ENCODE measurements at regions not wholly inside any gene's neighbourhood (a gene's known extent, or its start where the extent isn't known, plus 50 kb on each side); places are given as distances from the start of the nearest gene placed in this dataset.

DNA sequence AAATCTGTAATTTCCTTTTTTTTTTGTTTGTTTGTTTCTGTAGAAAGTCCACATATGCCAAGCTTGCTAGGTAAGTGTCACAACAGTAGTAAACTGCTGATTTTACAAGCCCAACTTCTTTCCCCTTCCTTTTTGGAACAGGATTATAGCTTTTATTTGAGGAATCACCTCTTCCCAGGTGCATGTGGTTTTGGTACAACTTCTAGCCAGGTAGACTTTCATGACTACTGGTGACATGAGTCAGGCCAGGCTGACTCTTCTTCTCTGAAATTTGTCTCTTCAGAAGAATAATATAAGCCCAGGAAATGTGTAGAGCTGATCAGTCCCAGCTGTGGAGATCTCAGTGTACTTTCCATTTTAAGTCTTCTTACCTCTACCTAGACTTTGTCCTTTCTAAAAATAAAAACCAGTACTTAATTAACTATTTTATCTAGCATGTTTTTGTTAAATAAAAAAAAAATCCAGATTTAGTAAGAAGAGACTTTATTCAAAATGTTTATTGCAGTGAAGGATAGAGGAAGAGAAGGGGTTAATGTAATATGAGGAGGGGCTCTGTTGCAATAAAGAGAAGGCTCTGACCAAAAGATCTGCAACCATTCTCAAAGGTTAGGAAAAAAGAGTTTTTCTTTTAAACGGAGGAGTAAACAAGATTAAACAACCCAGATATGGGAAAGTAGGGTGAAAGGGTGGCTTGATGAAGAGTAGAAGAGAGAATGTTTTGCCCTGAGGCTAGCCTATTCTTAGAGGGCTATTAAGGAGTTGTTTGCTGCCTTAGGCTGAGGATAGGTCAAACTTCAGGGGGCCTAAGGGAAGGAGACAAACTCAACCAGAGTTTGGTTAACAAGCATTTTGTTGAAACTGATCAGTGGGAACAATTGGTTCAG, 664.2 kb downstream of the SORCS1 start (continued):
- TF ChIP-seq, protein P1, sequence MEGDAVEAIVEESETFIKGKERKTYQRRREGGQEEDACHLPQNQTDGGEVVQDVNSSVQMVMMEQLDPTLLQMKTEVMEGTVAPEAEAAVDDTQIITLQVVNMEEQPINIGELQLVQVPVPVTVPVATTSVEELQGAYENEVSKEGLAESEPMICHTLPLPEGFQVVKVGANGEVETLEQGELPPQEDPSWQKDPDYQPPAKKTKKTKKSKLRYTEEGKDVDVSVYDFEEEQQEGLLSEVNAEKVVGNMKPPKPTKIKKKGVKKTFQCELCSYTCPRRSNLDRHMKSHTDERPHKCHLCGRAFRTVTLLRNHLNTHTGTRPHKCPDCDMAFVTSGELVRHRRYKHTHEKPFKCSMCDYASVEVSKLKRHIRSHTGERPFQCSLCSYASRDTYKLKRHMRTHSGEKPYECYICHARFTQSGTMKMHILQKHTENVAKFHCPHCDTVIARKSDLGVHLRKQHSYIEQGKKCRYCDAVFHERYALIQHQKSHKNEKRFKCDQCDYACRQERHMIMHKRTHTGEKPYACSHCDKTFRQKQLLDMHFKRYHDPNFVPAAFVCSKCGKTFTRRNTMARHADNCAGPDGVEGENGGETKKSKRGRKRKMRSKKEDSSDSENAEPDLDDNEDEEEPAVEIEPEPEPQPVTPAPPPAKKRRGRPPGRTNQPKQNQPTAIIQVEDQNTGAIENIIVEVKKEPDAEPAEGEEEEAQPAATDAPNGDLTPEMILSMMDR (conservative IDR thresholded peaks at IDR 0.05; ENCODE audit: low read depth in 2 of 2): no peak
- TF ChIP-seq, protein P2, sequence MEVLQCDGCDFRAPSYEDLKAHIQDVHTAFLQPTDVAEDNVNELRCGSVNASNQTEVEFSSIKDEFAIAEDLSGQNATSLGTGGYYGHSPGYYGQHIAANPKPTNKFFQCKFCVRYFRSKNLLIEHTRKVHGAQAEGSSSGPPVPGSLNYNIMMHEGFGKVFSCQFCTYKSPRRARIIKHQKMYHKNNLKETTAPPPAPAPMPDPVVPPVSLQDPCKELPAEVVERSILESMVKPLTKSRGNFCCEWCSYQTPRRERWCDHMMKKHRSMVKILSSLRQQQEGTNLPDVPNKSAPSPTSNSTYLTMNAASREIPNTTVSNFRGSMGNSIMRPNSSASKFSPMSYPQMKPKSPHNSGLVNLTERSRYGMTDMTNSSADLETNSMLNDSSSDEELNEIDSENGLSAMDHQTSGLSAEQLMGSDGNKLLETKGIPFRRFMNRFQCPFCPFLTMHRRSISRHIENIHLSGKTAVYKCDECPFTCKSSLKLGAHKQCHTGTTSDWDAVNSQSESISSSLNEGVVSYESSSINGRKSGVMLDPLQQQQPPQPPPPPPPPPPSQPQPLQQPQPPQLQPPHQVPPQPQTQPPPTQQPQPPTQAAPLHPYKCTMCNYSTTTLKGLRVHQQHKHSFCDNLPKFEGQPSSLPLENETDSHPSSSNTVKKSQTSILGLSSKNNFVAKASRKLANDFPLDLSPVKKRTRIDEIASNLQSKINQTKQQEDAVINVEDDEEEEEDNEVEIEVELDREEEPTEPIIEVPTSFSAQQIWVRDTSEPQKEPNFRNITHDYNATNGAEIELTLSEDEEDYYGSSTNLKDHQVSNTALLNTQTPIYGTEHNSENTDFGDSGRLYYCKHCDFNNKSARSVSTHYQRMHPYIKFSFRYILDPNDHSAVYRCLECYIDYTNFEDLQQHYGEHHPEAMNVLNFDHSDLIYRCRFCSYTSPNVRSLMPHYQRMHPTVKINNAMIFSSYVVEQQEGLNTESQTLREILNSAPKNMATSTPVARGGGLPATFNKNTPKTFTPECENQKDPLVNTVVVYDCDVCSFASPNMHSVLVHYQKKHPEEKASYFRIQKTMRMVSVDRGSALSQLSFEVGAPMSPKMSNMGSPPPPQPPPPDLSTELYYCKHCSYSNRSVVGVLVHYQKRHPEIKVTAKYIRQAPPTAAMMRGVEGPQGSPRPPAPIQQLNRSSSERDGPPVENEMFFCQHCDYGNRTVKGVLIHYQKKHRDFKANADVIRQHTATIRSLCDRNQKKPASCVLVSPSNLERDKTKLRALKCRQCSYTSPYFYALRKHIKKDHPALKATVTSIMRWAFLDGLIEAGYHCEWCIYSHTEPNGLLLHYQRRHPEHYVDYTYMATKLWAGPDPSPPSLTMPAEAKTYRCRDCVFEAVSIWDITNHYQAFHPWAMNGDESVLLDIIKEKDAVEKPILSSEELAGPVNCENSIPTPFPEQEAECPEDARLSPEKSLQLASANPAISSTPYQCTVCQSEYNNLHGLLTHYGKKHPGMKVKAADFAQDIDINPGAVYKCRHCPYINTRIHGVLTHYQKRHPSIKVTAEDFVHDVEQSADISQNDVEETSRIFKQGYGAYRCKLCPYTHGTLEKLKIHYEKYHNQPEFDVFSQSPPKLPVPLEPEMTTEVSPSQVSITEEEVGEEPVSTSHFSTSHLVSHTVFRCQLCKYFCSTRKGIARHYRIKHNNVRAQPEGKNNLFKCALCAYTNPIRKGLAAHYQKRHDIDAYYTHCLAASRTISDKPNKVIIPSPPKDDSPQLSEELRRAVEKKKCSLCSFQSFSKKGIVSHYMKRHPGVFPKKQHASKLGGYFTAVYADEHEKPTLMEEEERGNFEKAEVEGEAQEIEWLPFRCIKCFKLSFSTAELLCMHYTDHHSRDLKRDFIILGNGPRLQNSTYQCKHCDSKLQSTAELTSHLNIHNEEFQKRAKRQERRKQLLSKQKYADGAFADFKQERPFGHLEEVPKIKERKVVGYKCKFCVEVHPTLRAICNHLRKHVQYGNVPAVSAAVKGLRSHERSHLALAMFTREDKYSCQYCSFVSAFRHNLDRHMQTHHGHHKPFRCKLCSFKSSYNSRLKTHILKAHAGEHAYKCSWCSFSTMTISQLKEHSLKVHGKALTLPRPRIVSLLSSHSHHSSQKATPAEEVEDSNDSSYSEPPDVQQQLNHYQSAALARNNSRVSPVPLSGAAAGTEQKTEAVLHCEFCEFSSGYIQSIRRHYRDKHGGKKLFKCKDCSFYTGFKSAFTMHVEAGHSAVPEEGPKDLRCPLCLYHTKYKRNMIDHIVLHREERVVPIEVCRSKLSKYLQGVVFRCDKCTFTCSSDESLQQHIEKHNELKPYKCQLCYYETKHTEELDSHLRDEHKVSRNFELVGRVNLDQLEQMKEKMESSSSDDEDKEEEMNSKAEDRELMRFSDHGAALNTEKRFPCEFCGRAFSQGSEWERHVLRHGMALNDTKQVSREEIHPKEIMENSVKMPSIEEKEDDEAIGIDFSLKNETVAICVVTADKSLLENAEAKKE (CRISPR knock-in tag; IDR thresholded peaks at IDR 0.05): no peak
- TF ChIP-seq CREB1 (CRISPR knock-in tag; IDR thresholded peaks at IDR 0.05; ENCODE audit: low read depth) (no peak), EZH2phosphoT487 (IDR thresholded peaks at IDR 0.05; ENCODE audit: unreplicated experiment) (no peak), JUNB (IDR thresholded peaks at IDR 0.05; ENCODE audit: unreplicated experiment) (no peak)

DNA sequence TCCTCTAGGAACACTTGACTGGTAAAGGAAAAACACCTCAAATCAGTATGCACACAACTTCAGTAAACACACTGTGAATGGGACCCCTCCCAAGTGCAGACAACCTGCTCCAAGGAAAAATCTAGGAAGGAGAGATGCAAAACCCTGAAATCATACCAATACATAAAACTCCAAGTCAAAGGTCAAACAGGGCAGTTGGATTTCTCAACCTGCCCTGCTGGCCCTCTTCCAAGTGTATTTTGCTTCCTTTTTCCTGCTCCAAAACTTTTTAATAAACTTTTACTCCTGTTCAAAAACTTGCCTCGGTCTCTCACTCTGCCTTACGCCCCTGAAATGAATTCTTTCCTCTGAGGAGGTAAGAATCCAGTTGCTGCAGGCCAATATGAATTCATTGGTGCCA, 665.1 kb downstream of the SORCS1 start:
- no peak for ATAC-seq
- TF ChIP-seq, protein P2 (CRISPR knock-in tag; IDR thresholded peaks at IDR 0.05): no peak

More for the DNA sequence above, 665.1 kb downstream of the SORCS1 start:
- Mint-ChIP-seq H3K4me1 (peaks cover 7% of the 10 kb centered on the region; the same call in 2 of the 3 replicates), H3K27me3 (ENCODE audit: insufficient read depth, low read depth, poor library complexity) (peaks cover 2% of the 10 kb centered on the region), H3K36me3 (ENCODE audit: low read depth) (no peaks in the 10 kb centered on the region), H3K9me3 (no peaks in the 10 kb centered on the region), H3K4me3 (no peak overlapping the region), H3K27ac (no peak overlapping the region)
- Histone ChIP-seq H4K20me1 (replicated peaks; ENCODE audit: insufficient read depth) (no peaks in the 10 kb centered on the region), H3K79me2 (replicated peaks; ENCODE audit: insufficient read depth) (no peaks in the 10 kb centered on the region), H3F3A (replicated peaks; ENCODE audit: low read depth) (no peaks in the 10 kb centered on the region), H3K4me3 (no peak overlapping the region), H2AFZ (no peak overlapping the region), H3K27ac (ENCODE audit: low read depth) (no peak overlapping the region), H3K4me1 (ENCODE audit: insufficient read depth) (peaks cover 11% of the 10 kb centered on the region; the same call in 1 of the 2 replicates), H3K36me3 (ENCODE audit: insufficient read depth) (no peaks in the 10 kb centered on the region), H3K4me2 (no peak overlapping the region), H3K9me2 (ENCODE audit: insufficient read depth) (no peaks in the 10 kb centered on the region), H3K27me3 (ENCODE audit: insufficient read depth) (no peaks in the 10 kb centered on the region)
- no peak for DNase-seq (ENCODE audit: low spot score)

All from GM23338 (cell line).